ENCODE measurements at regions not wholly inside any gene's neighbourhood (a gene's known extent, or its start where the extent isn't known, plus 50 kb on each side); places are given as distances from the start of the nearest gene placed in this dataset.
"Not testable (repeated sequence)": the region's sequence is repeated elsewhere in the genome, so short reads cannot be mapped to it uniquely, and the experiment has no call there.

GRCh38 chr3:176615826-176616225, 581.5 kb downstream of the TBL1XR1 start:
- no peak for DNase-seq

GRCh38 chr3:176611703-176612102, 585.6 kb downstream of the TBL1XR1 start:
- DNase-seq: no peak

GRCh38 chr3:176609361-176609760, 587.9 kb downstream of the TBL1XR1 start:
- DNase-seq: no peak

- not testable (repeated sequence) for DNase-seq
Measured at GRCh38 chr3:176605553-176605952, 591.7 kb downstream of the TBL1XR1 start.

GRCh38 chr3:176595307-176595706, 602.0 kb downstream of the TBL1XR1 start:
- DNase-seq: no peak

GRCh38 chr3:176590722-176591121, 606.6 kb downstream of the TBL1XR1 start:
- DNase-seq: no peak

GRCh38 chr3:176587089-176587488, 610.2 kb downstream of the TBL1XR1 start:
- no peak for DNase-seq

GRCh38 chr3:176584413-176585176, 612.7 kb downstream of the TBL1XR1 start:
- no peak for DNase-seq

- DNase-seq: no peak
Measured at GRCh38 chr3:176583956-176584355, 613.3 kb downstream of the TBL1XR1 start.

- DNase-seq: no peak
Measured at GRCh38 chr3:176581589-176581988, 615.7 kb downstream of the TBL1XR1 start.

- no peak for DNase-seq
Measured at GRCh38 chr3:176579711-176580185, 617.5 kb downstream of the TBL1XR1 start.

- DNase-seq: no peak
Measured at GRCh38 chr3:176578316-176578715, 619.0 kb downstream of the TBL1XR1 start.

- no peak for DNase-seq
Measured at GRCh38 chr3:176577447-176577846, 619.8 kb downstream of the TBL1XR1 start.

- no peak for DNase-seq
Measured at GRCh38 chr3:176574786-176575185, 622.5 kb downstream of the TBL1XR1 start.

GRCh38 chr3:176571926-176572325, 625.4 kb downstream of the TBL1XR1 start:
- no peak for DNase-seq

GRCh38 chr3:176570992-176571391, 626.3 kb downstream of the TBL1XR1 start:
- DNase-seq: no peak

GRCh38 chr3:176568189-176568588, 629.1 kb downstream of the TBL1XR1 start:
- DNase-seq: no peak

- DNase-seq: no peak
Measured at GRCh38 chr3:176566757-176567156, 630.5 kb downstream of the TBL1XR1 start.

- DNase-seq: no peak
Measured at GRCh38 chr3:176562331-176562730, 635.0 kb downstream of the TBL1XR1 start.

- no peak for DNase-seq
Measured at GRCh38 chr3:176561826-176562225, 635.5 kb downstream of the TBL1XR1 start.

- DNase-seq: no peak
Measured at GRCh38 chr3:176554791-176555654, 642.3 kb downstream of the TBL1XR1 start.

- DNase-seq: no peak
Measured at GRCh38 chr3:176554264-176554663, 643.0 kb downstream of the TBL1XR1 start.

- no peak for DNase-seq
Measured at GRCh38 chr3:176526942-176527341, 670.3 kb downstream of the TBL1XR1 start.

- DNase-seq: no peak
Measured at GRCh38 chr3:176526225-176526624, 671.1 kb downstream of the TBL1XR1 start.
